Kidney epithelial cell (primary cell): ENCODE measurements at regions not wholly inside any gene's neighbourhood (a gene's known extent, or its start where the extent isn't known, plus 50 kb on each side); places are given as distances from the start of the nearest gene placed in this dataset.

Source experiments
- DNase-seq: peaks from one replicate; pipeline ENCODE4 v3.0.0-alpha.2; 2010; ENCODE audit warnings: low read depth
- H3K27me3 ChIP-seq: 2 replicates; pipeline ENCODE4 v1.6.0; 2011; ENCODE audit warnings: low read length; ENCODE audit not compliant: control insufficient read depth, insufficient read depth
- H3K36me3 ChIP-seq: 2 replicates; pipeline ENCODE4 v1.5.1; 2011; ENCODE audit warnings: low read length; ENCODE audit not compliant: control insufficient read depth, insufficient read depth
- H3K4me3 ChIP-seq: 2 replicates; pipeline ENCODE4 v1.5.1; 2011; ENCODE audit warnings: low read depth, mild to moderate bottlenecking, control low read depth, low read length
- TF ChIP-seq, protein P1 (sequence below): IDR thresholded peaks from 2 replicates; pipeline ENCODE4 v1.5.1; 2011; ENCODE audit warnings: mild to moderate bottlenecking, moderate library complexity, low read length, control low read depth, inconsistent platforms; ENCODE audit not compliant: insufficient read depth, poor library complexity, severe bottlenecking

DNA sequence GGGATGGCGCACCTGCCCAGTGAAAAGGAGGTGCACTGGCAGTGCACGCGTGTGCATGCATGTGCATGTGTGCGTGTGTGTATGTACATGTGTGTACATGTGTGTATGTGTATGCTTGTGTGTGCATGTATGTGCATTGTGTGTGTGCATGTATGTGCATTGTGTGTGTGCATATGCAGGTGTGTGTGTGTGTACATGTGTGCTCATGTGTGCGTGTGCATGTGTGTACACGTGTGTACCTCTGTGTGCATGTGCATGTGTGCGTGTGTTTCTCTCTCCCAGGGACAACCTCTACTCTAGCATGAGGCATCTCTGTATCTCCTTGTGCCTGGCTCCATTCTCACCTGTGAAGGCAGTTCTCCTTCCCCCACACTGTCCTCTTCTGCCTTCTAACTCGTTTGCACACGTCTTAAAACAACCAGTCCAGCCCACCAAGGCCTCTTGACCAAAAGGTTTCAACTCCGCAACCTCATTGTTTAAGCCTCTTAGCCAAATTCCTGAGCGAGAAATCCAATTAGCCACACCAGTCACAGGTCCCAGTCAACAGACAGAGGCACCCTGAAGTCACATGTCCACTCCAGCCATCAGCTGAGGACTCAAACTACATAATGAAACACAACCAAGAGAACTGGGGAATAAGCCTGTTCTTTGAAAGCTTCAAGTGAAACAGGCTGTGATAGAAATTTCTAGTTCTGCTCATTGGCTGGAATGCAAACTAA, 103.5 kb upstream of the PTPRT start:
- no peak for DNase-seq
- Histone ChIP-seq H3K36me3 (no peaks in the 10 kb centered on the region), H3K27me3 (no peaks in the 10 kb centered on the region), H3K4me3 (no peak overlapping the region)
- TF ChIP-seq, protein P1, sequence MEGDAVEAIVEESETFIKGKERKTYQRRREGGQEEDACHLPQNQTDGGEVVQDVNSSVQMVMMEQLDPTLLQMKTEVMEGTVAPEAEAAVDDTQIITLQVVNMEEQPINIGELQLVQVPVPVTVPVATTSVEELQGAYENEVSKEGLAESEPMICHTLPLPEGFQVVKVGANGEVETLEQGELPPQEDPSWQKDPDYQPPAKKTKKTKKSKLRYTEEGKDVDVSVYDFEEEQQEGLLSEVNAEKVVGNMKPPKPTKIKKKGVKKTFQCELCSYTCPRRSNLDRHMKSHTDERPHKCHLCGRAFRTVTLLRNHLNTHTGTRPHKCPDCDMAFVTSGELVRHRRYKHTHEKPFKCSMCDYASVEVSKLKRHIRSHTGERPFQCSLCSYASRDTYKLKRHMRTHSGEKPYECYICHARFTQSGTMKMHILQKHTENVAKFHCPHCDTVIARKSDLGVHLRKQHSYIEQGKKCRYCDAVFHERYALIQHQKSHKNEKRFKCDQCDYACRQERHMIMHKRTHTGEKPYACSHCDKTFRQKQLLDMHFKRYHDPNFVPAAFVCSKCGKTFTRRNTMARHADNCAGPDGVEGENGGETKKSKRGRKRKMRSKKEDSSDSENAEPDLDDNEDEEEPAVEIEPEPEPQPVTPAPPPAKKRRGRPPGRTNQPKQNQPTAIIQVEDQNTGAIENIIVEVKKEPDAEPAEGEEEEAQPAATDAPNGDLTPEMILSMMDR = no peak

DNA sequence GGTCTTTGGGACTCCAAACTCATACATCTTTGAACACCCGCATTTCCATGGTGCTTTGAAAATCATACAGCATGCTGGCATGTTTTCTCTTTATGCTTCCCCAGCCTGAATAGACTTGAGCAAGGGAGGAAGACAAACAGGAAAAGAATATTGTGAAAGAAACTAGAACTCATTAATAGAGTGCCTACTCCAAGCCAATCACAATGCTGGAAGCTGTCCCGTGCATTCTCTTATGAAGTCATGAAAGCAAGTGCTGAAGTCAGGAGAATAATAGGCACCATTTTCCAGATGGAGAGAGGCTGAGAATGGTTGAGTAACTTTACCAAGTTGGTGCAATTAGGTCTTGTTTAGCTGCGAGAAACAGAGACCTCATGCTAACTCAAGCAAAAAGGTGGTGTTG, 102.5 kb upstream of the PTPRT start:
- TF ChIP-seq, protein P1 = no peak
- H3K4me3 ChIP-seq = no peak overlapping the region
- no peak for DNase-seq
- no peaks in the 10 kb centered on the region for H3K27me3 ChIP-seq
- H3K36me3 ChIP-seq = no peaks in the 10 kb centered on the region

GRCh38 chr20:43287637-43288036, 97.9 kb upstream of the PTPRT start:
- TF ChIP-seq, protein P1 = no peak
- Histone ChIP-seq H3K27me3 (no peaks in the 10 kb centered on the region), H3K4me3 (no peak overlapping the region), H3K36me3 (no peaks in the 10 kb centered on the region)
- DNase-seq = no peak

- Histone ChIP-seq H3K36me3 (no peaks in the 10 kb centered on the region), H3K27me3 (no peaks in the 10 kb centered on the region), H3K4me3 (no peak overlapping the region)
- TF ChIP-seq, protein P1 = no peak
- DNase-seq = no peak
Observed at GRCh38 chr20:43285170-43285569, 95.5 kb upstream of the PTPRT start.

GRCh38 chr20:43284486-43284885, 94.8 kb upstream of the PTPRT start:
- Histone ChIP-seq H3K36me3 (no peaks in the 10 kb centered on the region), H3K4me3 (no peak overlapping the region), H3K27me3 (no peaks in the 10 kb centered on the region)
- TF ChIP-seq, protein P1 = no peak
- no peak for DNase-seq

DNA sequence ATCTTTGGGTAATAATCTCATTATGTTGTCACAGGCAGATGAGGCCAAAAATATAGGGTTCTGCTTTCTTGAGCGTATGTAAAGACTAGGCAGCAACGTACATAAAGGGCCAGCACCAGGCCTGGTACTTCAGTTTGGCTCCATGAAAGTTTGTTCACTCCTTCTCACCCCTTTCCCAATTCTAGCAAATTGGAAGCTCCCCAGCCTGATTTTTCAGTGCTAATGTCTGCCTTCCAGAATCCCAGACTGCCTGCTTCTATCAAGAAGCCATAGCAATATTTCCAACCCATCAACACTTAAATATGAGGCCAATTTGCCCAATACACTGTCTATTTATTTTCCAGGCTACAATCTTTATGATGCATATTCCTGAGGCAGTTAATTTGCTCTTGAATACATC, 93.4 kb upstream of the PTPRT start:
- TF ChIP-seq, protein P1 = no peak
- no peaks in the 10 kb centered on the region for H3K27me3 ChIP-seq
- DNase-seq = no peak
- no peaks in the 10 kb centered on the region for H3K36me3 ChIP-seq
- no peak overlapping the region for H3K4me3 ChIP-seq
